ENCODE measurements at regions not wholly inside any gene's neighbourhood (a gene's known extent, or its start where the extent isn't known, plus 50 kb on each side); places are given as distances from the start of the nearest gene placed in this dataset.

- no peak for TF ChIP-seq CTCF (IDR thresholded peaks at IDR 0.05)
- TF ChIP-seq POLR2A (IDR thresholded peaks at IDR 0.05), result no peak
Measured at GRCh38 chr1:80645621-80646020, 1155.1 kb upstream of the ADGRL2 start.

All from adrenal gland (tissue), 5 donors.